ENCODE measurements at regions not wholly inside any gene's neighbourhood (a gene's known extent, or its start where the extent isn't known, plus 50 kb on each side); places are given as distances from the start of the nearest gene placed in this dataset.
A peak's percentile ranks its signal among the peaks of the same experiment; 100 is the strongest.

GRCh38 chr6:17047889-17048288 lies 54.0 kb upstream of the STMND1 start:
- no peak for DNase-seq (ENCODE audit: extremely low read depth in 1 of 2, low read depth in 1 of 2)

- DNase-seq (ENCODE audit: extremely low read depth in 1 of 2, low read depth in 1 of 2) = no peak
Observed at GRCh38 chr6:17045581-17046322, 56.1 kb upstream of the STMND1 start.

GRCh38 chr6:17043148-17043522 lies 58.7 kb upstream of the STMND1 start:
- no peak for DNase-seq (ENCODE audit: extremely low read depth in 1 of 2, low read depth in 1 of 2)

GRCh38 chr6:17042422-17043147 lies 59.3 kb upstream of the STMND1 start:
- DNase-seq (ENCODE audit: extremely low read depth in 1 of 2, low read depth in 1 of 2) = no peak

- DNase-seq (ENCODE audit: extremely low read depth in 1 of 2, low read depth in 1 of 2) = no peak
Observed at GRCh38 chr6:17039266-17039665, 62.6 kb upstream of the STMND1 start.

GRCh38 chr6:17038316-17038715 lies 63.5 kb upstream of the STMND1 start:
- no peak for DNase-seq (ENCODE audit: extremely low read depth in 1 of 2, low read depth in 1 of 2)

- DNase-seq (ENCODE audit: extremely low read depth in 1 of 2, low read depth in 1 of 2) = no peak
Observed at GRCh38 chr6:17036065-17036393, 65.8 kb upstream of the STMND1 start.

GRCh38 chr6:17035257-17036064 lies 66.4 kb upstream of the STMND1 start:
- no peak for DNase-seq (ENCODE audit: extremely low read depth in 1 of 2, low read depth in 1 of 2)

GRCh38 chr6:17033746-17034145 lies 68.1 kb upstream of the STMND1 start:
- DNase-seq (ENCODE audit: extremely low read depth in 1 of 2, low read depth in 1 of 2) = no peak

- no peak for DNase-seq (ENCODE audit: extremely low read depth in 1 of 2, low read depth in 1 of 2)
Observed at GRCh38 chr6:17032988-17033634, 68.7 kb upstream of the STMND1 start.

- DNase-seq (ENCODE audit: extremely low read depth in 1 of 2, low read depth in 1 of 2) = no peak
Observed at GRCh38 chr6:17032590-17032987, 69.3 kb upstream of the STMND1 start.

- no peak for DNase-seq (ENCODE audit: extremely low read depth in 1 of 2, low read depth in 1 of 2)
Observed at GRCh38 chr6:17031961-17032360, 69.9 kb upstream of the STMND1 start.

GRCh38 chr6:17027441-17027840 lies 74.4 kb upstream of the STMND1 start:
- no peak for DNase-seq (ENCODE audit: extremely low read depth in 1 of 2, low read depth in 1 of 2)

- DNase-seq (ENCODE audit: extremely low read depth in 1 of 2, low read depth in 1 of 2) = no peak
Observed at GRCh38 chr6:17022604-17023003, 79.2 kb upstream of the STMND1 start.

- DNase-seq (ENCODE audit: extremely low read depth in 1 of 2, low read depth in 1 of 2) = no peak
Observed at GRCh38 chr6:17021539-17021889, 80.3 kb upstream of the STMND1 start.

- no peak for DNase-seq (ENCODE audit: extremely low read depth in 1 of 2, low read depth in 1 of 2)
Observed at GRCh38 chr6:17020889-17021538, 80.8 kb upstream of the STMND1 start.

- no peak for DNase-seq (ENCODE audit: extremely low read depth in 1 of 2, low read depth in 1 of 2)
Observed at GRCh38 chr6:17018425-17018824, 83.4 kb upstream of the STMND1 start.

GRCh38 chr6:17017416-17017815 lies 84.4 kb upstream of the STMND1 start:
- DNase-seq (ENCODE audit: extremely low read depth in 1 of 2, low read depth in 1 of 2) = no peak

GRCh38 chr6:17015551-17016381 lies 86.1 kb upstream of the STMND1 start:
- peak; percentile 2 to 17 for DNase-seq (ENCODE audit: extremely low read depth in 1 of 2, low read depth in 1 of 2)

GRCh38 chr6:17015144-17015543 lies 86.7 kb upstream of the STMND1 start:
- DNase-seq (ENCODE audit: extremely low read depth in 1 of 2, low read depth in 1 of 2) = no peak

All from activated CD8-positive, alpha-beta memory T cell treated with anti-CD3 and anti-CD28 coated beads for 1 hour (primary cell).